ENCODE measurements at regions not wholly inside any gene's neighbourhood (a gene's known extent, or its start where the extent isn't known, plus 50 kb on each side); places are given as distances from the start of the nearest gene placed in this dataset.

DNA sequence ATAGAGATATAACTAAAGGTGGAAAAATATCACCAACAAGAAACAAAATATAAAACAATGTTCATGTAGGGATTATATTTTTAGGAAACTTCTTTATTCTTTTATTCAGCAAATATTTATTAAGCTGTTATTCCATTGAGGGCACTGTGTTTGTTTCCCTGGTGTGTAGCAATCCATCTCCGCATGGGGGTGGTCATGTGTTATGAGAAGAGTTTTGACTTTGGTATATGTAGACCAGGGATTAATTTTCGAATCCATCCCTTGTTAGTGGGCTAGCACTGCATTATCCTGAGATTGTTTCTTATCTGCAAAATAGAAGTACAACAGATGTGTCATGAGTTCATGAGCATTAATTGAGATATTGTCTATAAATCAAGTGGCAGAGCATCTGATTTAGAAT, 190.2 kb upstream of the LRRC7 start:
- no peak for DNase-seq

DNA sequence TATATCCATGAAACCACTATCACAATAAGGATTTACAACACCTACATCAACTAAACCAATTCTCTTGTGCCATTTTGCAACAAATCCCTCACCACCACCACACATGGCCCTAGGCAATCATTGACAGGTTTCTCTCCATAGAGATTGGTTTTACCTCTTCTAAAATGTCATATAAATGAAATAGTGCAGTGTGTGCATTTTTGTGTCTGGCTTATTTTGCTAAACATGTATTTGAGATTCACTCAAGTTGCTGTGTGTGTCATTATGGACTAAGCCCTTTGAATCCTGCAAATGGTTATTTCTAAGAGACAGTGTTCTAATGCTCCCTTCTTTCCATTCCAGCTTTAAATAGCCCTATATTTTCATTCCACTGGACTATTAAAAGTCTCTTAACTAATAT, 179.7 kb upstream of the LRRC7 start:
- DNase-seq, result no peak

DNA sequence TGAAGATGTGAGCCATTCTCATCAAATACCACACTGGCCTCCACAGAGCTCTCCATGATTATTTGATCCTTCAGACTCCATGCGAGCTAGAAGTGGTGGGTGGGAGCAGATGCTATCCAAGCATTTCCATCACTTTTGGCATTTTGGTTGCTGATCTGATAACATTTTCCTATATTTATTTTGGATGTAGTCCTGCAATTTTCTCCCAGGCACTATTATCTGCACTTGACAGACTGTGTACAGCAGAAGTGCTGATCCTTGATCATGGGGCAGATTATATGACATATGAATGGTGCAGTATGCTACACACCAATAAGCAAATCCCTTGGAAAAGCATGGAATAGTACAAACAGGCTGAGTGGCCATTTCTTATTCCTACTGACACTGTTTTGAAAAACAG, 167.6 kb upstream of the LRRC7 start:
- no peak for DNase-seq

DNA sequence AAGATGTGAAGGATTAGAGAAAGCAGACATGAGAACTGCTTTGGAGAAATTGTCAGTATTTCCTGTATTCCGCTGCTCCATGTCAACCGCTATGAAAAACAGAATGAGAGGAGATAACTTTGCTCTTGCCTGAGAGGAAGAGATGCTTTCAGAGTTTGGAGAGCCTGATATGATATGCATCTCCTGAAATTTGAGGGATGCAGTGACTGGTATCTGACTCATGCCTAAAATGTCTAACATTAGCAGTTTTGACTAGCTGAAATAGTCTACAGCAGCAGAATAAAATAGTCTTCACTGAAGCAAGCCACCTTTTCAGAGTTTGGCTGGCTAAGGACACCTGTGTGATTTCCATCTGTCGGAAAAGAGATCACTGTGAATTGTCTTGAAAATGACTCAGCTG, 165.8 kb upstream of the LRRC7 start:
- no peak for DNase-seq

DNA sequence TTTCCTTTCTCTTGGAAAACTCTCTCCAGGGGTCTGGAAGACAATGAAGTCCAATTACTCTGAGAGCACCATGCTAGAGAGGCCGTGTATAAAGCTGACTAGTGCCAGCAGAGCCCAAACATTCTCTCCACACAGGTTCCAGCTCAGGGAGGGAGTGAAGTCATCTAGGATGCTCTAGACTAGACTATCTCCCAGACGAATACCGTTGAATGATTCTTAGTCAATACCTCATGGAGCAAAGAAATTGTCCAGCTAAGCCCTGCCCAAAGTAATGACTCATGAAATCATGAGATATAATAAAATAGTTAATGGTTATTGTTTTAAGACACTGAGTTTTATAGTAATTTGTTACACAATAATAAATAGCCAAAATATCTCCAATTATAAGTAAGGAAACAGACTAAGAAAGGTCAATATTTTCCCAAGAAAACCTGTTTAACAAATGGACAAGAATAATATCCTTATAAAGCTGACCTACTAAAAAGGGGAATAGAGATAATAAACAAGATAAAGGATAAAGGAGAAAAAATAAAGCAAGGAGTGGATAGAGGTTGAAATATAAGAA, 163.9 kb upstream of the LRRC7 start:
- DNase-seq, result no peak

DNA sequence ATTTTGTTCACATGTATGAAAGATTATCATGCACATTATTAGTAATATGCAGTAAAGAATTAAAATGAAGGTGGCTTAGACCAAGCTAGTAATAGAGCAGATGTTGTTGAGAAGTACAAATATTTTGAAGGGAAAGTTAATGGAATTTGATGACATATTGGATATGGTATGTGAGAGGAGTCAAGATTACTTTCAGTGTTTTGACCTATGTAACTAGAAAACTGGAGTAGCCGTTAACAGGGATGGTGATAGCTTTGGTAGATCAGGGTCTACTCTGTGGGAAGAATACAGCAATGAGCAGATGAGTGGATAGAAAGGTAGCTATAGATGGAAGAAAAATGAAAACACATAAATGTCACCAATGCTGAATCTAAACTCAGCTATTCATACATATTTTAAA, 163.2 kb upstream of the LRRC7 start:
- no peak for DNase-seq

DNA sequence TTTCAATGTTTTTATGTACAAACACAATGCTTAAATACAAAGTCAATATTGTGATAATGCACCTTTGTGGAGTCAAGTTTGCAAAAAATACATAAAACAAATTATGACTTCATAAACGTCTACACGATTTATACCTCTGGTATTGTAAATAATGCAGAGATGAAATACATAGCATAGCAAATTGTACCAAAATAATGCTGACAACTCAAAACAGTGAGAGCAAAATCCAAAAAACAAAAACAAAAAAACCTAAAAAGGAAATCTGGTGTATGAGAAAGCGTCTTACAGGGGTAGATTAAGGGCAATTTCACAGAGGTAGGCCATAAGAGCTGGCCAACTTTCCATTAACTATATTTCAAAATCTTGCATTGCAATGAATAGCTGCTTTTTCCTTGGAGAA, 161.5 kb upstream of the LRRC7 start:
- no peak for DNase-seq

DNA sequence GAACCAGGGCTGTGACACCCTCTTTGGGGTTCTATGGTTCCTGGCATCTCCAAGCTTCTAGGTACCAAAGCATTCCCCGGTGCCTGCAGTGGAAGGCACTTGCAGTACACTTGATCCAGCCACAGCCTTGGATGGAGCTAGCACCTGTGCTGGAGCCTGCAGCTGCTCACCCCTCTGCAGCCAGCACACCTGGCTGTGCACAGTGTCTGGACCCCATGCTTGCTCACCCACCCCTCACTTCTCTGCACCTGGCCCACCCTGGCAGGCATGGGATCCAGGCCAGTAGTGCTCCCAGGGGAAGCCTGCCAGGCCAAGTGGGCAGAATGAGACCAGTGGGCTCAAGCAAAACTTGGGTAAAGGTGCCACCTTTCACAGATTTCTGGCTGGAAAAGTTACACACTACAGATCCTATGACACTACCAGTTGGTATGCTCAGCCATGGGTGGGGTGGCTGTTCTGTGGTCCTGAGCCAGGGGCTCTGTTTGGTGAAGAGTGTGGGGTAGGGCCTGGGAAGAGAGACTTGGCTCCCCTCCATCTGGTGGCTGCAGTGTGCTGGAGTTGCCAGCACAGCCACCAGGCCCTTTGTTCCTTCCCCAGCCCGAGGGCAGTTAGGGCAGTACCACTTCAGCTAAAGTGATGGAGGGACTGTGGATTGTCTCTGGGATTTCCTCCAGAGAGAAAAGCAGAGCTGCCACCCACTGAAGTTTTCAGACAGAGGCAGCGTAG, 157.8 kb upstream of the LRRC7 start:
- no peak for DNase-seq

DNA sequence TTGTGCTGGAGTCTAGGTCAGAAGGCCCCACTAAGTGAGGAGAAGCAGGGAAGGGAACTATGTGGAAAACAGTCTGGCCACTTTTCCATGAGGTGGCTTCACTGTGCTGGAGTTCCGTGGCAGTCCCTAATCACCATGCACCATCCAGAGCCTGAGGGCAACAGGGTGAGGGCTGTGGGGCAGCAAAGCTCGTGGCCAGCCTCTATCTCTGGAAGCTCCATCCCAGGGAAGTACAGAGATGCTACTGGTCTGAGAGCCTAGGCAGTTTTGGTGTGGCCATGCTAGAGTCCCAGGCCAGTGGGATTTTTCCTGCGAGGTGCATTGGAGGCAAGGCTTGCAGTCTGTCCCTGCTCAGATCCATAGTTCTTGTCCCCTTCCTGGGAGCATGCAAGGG, 157.3 kb upstream of the LRRC7 start:
- no peak for DNase-seq

DNA sequence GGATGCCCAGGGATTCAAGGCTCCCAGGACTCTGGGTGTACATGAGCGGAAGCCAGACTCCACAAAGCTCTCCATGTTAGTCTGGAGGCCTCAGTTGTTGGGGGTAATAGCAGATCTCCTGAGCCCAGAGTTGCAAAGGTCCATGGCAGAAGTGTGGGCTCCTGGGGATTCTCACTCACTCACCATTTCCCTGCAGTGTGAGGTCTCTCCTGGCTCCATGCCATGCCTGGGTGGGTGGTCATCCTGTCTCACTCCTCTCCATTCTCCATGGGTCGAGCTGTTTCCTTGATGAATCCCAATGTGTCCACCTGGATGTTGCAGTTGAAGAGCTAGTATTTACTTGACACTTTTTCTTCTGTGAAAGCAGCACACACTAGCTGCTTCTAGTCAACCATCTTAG, 156.8 kb upstream of the LRRC7 start:
- no peak for DNase-seq

DNA sequence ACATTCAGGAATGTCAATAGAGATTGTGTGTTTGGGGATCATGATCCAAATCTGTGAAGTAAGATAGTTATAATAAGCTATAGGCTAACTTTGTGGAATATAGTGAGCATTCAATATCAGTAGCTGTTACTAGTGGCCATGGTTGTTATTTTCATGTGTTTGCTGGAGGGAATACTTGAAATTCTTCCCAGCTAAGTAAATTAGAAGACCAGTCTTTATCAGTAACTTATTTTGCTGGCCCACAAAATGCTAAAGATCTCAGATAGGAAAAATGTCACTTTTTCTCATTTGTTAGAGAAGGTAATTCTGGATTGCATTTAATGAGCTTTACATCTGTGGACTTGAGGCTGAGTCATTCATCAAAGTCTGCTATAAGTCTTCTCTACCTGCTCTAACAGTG, 156.1 kb upstream of the LRRC7 start:
- no peak for DNase-seq

DNA sequence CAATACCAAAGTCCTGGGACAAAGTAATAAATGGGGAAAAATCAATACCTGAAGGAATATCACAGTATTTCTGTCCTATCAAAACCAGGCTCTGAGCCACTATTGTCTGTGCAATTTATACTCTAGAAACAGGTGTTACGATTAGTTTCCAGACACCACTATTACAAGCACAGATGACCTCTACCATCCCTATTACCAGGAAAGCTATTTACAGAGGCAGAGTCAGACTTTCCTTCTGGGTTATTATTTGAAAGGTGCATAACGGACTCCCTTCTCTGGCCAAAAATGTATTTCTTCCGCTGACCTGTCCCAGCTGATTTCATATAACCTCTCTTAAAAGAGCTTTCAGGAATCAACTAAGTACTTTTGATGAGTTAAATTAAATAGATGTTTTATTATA, 154.6 kb upstream of the LRRC7 start:
- DNase-seq, result no peak

DNA sequence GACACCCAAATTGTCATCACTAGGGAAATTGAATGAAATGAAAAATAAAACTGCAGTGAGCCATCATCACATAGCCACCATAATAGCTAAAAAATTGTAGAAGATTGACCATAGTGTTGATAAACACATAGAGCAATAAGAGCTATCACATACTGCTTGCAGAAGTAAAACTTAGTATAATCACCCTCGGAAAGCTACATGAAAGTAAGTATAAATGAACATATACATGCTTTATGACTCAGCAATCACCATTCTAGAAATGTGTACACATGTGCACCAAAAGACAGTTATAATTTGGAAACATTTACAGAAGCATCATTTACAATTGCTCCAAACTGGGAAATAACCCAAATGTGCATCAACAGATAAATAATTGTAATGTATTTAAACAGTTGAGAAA, 153.1 kb upstream of the LRRC7 start:
- no peak for DNase-seq

DNA sequence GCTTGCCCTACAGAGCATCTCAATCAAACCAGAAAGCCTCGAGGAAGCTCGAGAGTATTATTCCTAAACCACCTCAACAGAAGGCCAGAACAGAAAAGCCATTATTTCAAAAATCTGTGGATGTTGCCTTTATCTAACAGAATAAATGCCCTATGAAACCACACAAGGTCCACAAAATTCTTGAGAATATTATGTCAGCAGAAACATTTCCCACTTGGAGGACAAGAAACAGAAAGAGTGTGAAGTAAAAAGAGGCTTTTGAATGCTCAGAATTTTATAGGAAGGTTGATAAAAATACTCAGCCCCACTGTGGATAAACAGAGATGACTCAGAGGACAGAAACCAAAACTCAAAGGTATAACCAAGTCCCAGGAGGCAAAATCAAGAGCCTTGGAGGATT, 146.4 kb upstream of the LRRC7 start:
- DNase-seq, result no peak

DNA sequence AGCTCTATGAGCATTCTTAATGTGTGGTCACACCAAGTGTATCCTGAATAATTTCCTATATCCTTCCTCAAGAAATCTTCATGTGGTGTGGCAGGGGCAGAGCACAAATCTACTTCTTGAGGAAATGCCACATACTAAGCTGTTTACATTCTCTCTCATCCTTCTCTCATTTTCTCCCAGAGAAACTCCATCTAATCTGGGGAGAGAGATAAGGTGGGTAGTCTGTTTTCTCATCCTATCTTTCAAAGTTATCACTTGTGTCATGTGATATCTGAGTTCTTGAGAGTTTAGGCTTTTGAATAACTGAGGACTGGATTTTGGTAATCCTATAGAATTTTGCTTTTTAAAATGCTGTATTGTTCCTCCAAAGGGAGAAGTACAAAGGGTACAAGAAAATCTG, 141.9 kb upstream of the LRRC7 start:
- no peak for DNase-seq

DNA sequence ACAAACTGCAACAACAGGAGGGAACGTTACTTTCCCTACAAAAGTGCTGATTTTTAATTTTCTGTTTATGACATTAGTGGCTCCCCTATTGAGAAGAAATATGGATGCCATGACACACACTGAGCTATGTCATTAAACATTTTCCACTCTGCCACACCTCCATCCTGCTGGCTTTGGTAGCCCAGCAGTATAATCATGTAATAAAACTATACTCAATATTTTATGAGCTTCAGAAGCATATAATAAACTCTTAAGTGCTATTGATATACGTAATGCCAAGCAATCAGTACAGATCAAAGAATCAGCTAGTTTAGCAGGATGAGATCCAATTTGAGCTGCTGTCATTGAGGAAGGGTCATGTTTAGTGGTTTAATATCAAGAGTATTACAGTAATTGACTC, 141.3 kb upstream of the LRRC7 start:
- DNase-seq, result no peak

DNA sequence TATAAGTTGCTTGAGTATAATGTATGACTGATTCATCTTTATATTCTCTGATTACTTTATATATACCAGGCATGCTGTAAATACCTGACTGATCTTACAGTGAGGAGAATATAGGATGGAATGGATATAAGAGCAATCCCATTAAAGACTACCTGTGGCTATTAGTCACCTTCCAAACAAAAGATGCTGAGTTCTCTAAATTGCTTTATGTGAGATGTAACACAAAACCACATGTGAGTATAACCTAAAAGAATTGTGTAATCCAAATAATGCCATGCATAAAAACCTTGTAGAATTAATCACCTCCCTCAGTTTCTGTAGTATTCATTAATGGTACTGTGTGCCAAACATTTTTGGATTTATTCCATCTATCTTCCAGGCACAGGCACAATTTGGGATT, 134.6 kb upstream of the LRRC7 start:
- no peak for DNase-seq

DNA sequence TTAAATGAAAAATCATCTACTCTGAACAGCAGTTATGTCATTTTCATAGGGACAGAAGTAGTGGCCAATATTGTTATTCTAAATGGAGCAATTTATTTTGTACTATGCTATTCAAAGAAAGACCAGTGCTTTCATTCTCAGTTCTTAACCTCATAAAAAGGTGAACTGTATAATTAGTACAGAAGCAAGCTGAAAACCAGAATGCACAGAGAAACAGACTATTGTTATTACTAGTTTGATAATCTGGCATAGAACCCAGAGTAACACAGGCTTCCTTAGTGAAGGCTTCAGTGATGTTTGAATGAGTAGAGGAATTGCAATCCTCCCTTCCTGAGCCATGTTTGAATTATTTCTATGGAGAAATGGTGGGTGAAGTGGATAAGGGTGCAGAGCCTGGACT, 131.6 kb upstream of the LRRC7 start:
- no peak for DNase-seq

DNA sequence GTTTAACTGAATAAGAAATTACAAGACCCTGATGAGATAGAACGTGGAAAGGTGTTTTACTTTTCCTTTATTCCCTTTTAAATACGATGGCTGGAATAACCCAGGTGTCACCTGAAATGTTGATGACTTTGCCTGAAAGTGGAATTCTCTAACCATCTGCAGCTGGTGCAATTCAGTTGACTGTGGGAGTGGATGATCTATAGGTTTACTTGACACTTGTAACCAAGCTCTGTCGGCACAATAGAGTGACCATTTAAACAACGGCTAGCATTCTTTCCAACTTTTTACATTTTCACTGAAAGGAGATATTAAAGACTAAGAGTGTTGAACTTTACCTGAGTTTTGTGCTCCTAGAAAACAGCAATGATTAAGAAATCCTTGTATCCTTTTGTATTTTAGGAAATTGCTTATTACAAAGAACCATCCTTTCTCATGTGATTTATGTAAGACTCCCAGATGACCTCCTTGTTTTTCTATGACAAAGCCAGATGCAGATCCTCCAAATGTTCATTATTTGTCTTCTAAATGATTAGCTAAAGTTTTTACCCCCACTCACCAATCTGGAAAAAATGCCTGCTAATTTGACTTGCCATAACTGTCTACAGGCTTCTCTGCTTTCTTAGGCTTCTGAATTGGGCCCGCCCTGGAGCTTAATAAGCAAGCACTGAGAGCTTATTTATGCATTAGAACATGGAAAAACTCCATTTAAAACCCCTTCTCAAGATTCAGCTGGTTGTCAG, 129.5 kb upstream of the LRRC7 start:
- no peak for DNase-seq

DNA sequence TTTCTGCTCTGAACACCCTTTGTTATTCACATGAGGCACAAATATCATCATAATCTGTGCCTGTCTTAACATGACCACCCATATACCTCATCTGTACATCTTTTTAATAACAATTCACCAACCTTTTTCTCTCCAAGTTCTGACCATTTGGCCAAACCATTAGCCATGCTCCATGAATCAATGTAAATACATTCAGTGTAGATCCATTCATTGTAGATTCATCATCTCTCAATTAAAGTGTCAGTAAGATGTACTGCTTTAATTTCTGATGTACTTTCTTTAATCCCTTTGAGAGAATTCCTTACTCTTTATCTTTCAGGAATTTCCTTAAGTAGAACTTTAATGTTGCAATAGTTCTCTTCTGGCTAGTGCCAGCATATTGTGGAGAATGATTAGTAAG, 126.2 kb upstream of the LRRC7 start:
- DNase-seq, result no peak

DNA sequence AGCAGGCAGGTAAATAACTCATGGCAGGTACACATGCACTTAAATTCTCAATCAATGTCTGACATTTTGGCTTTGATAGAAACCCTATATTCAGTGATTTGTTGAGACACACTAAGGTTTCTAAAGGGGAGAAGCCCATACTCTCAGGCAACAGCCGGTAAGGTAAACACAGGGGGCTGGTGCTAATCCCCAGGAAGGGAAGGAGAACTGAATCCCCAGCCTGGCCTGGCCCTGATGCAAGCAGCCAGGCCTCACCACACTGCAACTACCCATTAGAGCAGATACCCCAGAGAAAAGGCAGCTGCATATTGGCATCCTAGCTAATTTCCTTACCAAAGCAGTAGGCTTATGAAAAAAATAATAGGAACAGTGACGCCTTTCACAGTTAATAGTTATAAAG, 116.5 kb upstream of the LRRC7 start:
- no peak for DNase-seq

DNA sequence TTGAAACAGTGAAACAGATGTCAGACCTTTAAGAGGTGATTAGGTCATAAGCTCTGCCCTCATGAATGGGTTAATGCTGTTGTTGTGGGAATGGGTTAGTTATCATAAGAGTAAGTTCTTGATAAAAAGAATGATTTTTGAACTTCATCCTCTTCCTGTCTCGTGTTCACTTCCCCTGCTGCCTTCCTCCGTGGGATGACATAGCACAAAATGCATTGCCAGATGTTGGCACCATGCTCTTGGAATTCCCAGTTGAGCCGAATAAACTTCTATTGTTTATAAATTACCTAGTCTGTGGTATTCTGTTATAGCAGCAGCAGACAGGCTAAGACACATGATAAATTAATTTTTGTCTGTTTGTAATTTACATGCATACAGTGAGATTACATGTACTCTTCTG, 112.0 kb upstream of the LRRC7 start:
- DNase-seq, result no peak

DNA sequence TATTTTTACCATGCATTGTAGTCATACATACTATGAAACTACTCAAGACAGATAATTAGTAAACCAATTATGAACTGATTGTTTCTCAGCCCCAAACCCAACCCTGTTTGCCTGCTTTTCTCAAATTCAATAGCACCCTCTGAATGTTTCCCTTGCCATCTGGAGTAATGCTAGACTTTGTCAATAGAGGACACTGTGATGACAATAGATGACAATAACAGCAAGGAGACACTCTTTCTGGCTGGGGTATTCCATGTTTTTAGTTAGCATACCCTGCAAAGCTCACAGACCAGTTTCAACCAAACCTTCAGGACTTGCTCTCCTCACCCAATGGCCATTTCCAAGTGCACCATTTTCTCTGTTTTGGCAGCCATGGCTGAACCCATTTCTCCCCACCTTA, 108.5 kb upstream of the LRRC7 start:
- DNase-seq, result no peak

DNA sequence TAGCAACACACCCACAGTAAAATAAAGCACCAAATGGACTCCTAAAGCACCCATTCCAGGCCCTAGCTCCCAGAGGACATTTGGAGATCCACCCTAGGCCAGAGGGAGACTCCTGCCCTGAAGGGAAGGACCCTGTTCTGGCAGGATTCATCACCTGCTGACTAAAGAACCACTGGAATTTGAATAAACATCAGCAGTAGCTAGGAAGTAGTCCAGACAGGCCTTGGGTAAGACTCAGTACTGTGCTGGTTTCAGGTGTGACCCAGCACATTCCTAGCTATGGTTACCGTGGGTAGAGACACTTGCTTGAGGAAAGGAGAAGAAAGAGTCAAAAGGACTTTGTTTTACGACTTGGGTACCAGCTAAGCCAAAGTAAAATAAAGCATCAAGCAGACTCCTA, 92.7 kb upstream of the LRRC7 start:
- no peak for DNase-seq

DNA sequence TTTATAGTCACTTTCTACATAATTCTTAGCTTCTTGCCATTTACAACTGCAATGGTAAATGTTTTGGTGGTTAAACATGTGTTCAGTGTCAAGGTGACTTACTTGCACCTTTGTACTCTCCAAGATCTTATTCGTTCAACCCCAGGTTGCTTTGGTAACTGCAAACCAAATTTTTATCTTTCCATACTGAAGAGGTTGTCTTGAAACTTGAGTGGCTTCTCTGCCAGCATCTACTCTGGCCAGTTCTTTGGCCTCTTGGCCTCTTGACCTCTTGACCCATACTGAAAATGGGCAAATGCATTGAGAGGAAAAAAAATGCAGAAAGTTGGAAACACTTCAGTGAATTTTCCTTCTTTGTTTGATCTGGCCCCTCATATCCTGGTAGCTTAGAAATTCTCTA, 88.0 kb upstream of the LRRC7 start:
- no peak for DNase-seq
